Activated naive CD8-positive, alpha-beta T cell (primary cell): ENCODE measurements at regions not wholly inside any gene's neighbourhood (a gene's known extent, or its start where the extent isn't known, plus 50 kb on each side); places are given as distances from the start of the nearest gene placed in this dataset.

Experiments used
- H3K27ac Mint-ChIP-seq: one replicate; pipeline ENCODE4 v1.8.0; 2021; ENCODE audit warnings: mixed read lengths
- H3K27me3 Mint-ChIP-seq: one replicate; pipeline ENCODE4 v1.8.0; 2021; ENCODE audit warnings: mixed read lengths
- H3K36me3 Mint-ChIP-seq: one replicate; pipeline ENCODE4 v1.8.0; 2021; ENCODE audit warnings: mixed read lengths
- H3K4me1 Mint-ChIP-seq: one replicate; pipeline ENCODE4 v1.8.0; 2021; ENCODE audit warnings: low read depth, mixed read lengths
- H3K4me3 Mint-ChIP-seq: one replicate; pipeline ENCODE4 v1.8.0; 2021; ENCODE audit warnings: mild to moderate bottlenecking, mixed read lengths
- H3K9me3 Mint-ChIP-seq: one replicate; pipeline ENCODE4 v1.8.0; 2021; ENCODE audit warnings: low read depth, mixed read lengths

DNA sequence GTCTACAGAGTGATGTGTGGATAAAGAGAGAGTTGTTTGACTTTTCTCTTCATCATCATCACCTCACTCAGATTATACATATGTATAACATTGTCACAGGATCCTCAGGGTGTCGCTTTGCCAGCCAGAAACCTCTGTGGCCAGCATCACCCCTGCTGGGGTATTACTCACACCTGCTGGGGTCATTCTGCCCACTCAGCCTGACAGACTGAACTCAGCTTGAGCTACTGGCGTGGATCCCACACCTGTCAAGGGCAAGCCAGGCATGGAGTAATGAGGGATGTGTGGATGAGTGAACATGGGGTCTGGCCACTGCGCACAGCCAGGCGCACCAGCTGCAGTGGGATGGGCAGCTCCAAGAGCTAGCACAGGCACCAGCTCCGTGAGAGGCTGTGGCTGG, 870.6 kb downstream of the CBLN2 start:
- H3K9me3 Mint-ChIP-seq, result no peaks in the 10 kb centered on the region
- no peak overlapping the region for H3K27ac Mint-ChIP-seq
- no peak overlapping the region for H3K4me3 Mint-ChIP-seq
- no peaks in the 10 kb centered on the region for H3K27me3 Mint-ChIP-seq
- no peaks in the 10 kb centered on the region for H3K4me1 Mint-ChIP-seq
- no peaks in the 10 kb centered on the region for H3K36me3 Mint-ChIP-seq

- Mint-ChIP-seq H3K36me3 (no peaks in the 10 kb centered on the region), H3K9me3 (no peaks in the 10 kb centered on the region), H3K27ac (no peak overlapping the region), H3K4me1 (no peaks in the 10 kb centered on the region), H3K4me3 (no peak overlapping the region), H3K27me3 (no peaks in the 10 kb centered on the region)
These were observed 877.7 kb downstream of the CBLN2 start for GRCh38 chr18:71666481-71666880.

DNA sequence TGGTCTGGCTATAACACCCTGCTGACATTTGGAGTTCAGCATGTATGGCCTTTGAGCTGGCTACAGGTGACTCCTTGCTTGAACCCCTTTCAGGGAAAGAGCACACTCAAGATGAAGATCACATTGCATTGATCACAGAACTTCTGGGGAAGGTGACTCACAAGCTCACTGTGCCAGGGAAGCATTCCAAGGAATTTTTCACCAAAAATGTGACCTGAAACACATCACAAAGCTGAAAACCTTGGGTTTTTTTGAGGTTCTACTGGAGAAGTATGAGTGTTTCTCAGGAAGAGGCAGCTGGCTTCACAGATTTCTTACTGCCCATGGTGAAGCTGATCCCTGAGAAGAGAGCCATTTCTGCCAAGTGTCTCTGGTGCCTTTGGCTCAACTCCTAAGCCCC, 879.0 kb downstream of the CBLN2 start:
- H3K36me3 Mint-ChIP-seq, result no peaks in the 10 kb centered on the region
- no peaks in the 10 kb centered on the region for H3K9me3 Mint-ChIP-seq
- no peaks in the 10 kb centered on the region for H3K4me1 Mint-ChIP-seq
- no peak overlapping the region for H3K27ac Mint-ChIP-seq
- H3K4me3 Mint-ChIP-seq, result no peak overlapping the region
- H3K27me3 Mint-ChIP-seq, result no peaks in the 10 kb centered on the region

- H3K27me3 Mint-ChIP-seq, result no peaks in the 10 kb centered on the region
- H3K27ac Mint-ChIP-seq, result no peak overlapping the region
- H3K4me1 Mint-ChIP-seq, result no peaks in the 10 kb centered on the region
- no peak overlapping the region for H3K4me3 Mint-ChIP-seq
- no peaks in the 10 kb centered on the region for H3K36me3 Mint-ChIP-seq
- no peaks in the 10 kb centered on the region for H3K9me3 Mint-ChIP-seq
These were observed 900.3 kb downstream of the CBLN2 start for GRCh38 chr18:71643822-71644221.

- no peak overlapping the region for H3K27ac Mint-ChIP-seq
- H3K27me3 Mint-ChIP-seq, result no peaks in the 10 kb centered on the region
- no peaks in the 10 kb centered on the region for H3K4me1 Mint-ChIP-seq
- no peaks in the 10 kb centered on the region for H3K9me3 Mint-ChIP-seq
- H3K36me3 Mint-ChIP-seq, result no peaks in the 10 kb centered on the region
- H3K4me3 Mint-ChIP-seq, result no peak overlapping the region
These were observed 913.4 kb downstream of the CBLN2 start for GRCh38 chr18:71630696-71631095.

DNA sequence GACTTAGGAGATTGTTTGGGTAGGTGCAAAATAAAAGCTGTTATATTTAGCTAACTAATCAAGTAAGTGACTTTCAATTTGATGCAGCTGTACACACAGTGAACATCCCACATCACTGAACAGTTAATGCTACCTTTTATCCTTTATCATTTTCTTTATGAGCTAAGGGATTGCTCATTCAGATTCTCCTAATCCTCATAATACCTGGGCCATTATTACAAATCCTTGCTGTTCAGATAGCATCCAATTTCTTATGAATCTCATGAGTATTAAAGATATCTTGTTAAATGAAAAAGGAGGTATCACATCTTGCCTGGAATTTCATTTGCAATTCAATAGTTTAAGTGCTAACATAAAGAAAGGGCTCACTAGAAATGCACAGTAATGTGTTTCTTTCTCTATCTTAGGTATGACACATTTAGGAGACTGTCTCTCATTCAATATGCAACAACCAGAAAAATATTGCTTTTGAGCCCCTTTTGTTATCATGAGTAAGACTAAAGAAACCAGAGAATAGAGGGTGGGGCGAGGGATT, 918.5 kb downstream of the CBLN2 start:
- Mint-ChIP-seq H3K36me3 (no peaks in the 10 kb centered on the region), H3K4me1 (no peaks in the 10 kb centered on the region), H3K9me3 (no peaks in the 10 kb centered on the region), H3K27me3 (peaks cover 3% of the 10 kb centered on the region), H3K27ac (no peak overlapping the region), H3K4me3 (no peak overlapping the region)

- H3K4me3 Mint-ChIP-seq, result no peak overlapping the region
- peaks cover 3% of the 10 kb centered on the region for H3K9me3 Mint-ChIP-seq
- no peaks in the 10 kb centered on the region for H3K4me1 Mint-ChIP-seq
- H3K36me3 Mint-ChIP-seq, result no peaks in the 10 kb centered on the region
- no peaks in the 10 kb centered on the region for H3K27me3 Mint-ChIP-seq
- H3K27ac Mint-ChIP-seq, result no peak overlapping the region
These were observed 945.8 kb downstream of the CBLN2 start for GRCh38 chr18:71598374-71598773.

- peaks cover 3% of the 10 kb centered on the region for H3K9me3 Mint-ChIP-seq
- H3K4me3 Mint-ChIP-seq, result no peak overlapping the region
- H3K36me3 Mint-ChIP-seq, result no peaks in the 10 kb centered on the region
- no peaks in the 10 kb centered on the region for H3K4me1 Mint-ChIP-seq
- no peaks in the 10 kb centered on the region for H3K27me3 Mint-ChIP-seq
- no peak overlapping the region for H3K27ac Mint-ChIP-seq
These were observed 946.9 kb downstream of the CBLN2 start for GRCh38 chr18:71597219-71597618.

- Mint-ChIP-seq H3K36me3 (no peaks in the 10 kb centered on the region), H3K27me3 (no peaks in the 10 kb centered on the region), H3K4me3 (no peak overlapping the region), H3K27ac (no peak overlapping the region), H3K4me1 (no peaks in the 10 kb centered on the region), H3K9me3 (peaks cover 3% of the 10 kb centered on the region)
These were observed 960.9 kb downstream of the CBLN2 start for GRCh38 chr18:71583252-71583651.

GRCh38 chr18:71554686-71555085, 989.5 kb downstream of the CBLN2 start:
- Mint-ChIP-seq H3K27me3 (peaks cover 3% of the 10 kb centered on the region), H3K36me3 (no peaks in the 10 kb centered on the region), H3K4me1 (no peaks in the 10 kb centered on the region), H3K4me3 (no peak overlapping the region), H3K9me3 (peaks cover 6% of the 10 kb centered on the region), H3K27ac (no peak overlapping the region)

DNA sequence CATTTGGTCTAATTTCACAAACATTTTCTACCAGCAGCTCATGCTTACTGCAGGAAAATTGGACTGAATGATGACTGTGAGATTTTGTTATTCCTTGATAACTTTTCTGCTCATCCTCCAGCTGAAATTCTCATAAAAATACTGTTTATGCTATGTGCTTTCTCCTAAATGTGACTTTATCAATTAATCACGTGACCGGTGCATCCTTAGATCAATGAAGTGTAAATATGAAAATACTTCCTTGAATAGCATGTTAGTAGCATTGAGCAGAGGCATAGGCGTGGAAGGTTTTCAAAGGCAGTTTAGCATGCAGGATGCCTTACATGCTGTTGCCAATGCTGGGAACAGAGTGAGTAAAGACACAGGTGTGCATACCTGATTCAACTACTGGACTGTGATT, 1002.5 kb downstream of the CBLN2 start:
- Mint-ChIP-seq H3K9me3 (no peaks in the 10 kb centered on the region), H3K4me1 (no peaks in the 10 kb centered on the region), H3K27ac (no peak overlapping the region), H3K4me3 (no peak overlapping the region), H3K27me3 (no peaks in the 10 kb centered on the region), H3K36me3 (no peaks in the 10 kb centered on the region)

DNA sequence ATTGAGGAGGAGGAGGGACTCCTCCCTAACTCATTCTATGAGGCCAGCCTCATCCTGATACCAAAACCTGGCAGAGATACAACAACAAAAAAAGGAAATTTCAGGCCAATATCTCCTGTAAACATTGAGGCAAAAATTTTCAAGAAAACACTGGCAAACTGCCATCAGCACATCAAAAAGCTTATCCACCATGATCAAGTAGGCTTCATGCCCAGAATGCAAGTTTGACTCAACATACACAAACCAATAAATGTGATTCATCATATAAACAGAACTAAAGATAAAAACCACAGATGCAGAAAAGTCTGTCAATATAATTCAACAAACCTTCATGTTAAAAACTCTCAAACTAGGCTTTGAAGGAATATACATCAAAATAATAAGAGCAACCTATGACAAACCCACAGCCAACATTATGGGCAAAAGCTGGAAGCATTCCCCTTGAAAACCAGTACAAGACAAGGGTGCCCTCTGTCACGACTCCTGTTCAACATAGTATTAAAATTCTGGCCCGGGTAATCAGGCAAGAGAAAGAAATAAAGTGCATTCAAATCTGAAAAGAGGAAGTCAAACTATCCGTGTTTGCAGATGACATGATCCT, 1014.3 kb downstream of the CBLN2 start:
- Mint-ChIP-seq H3K4me3 (no peak overlapping the region), H3K4me1 (no peaks in the 10 kb centered on the region), H3K27ac (no peak overlapping the region), H3K36me3 (no peaks in the 10 kb centered on the region), H3K27me3 (no peaks in the 10 kb centered on the region), H3K9me3 (peaks cover 6% of the 10 kb centered on the region)

DNA sequence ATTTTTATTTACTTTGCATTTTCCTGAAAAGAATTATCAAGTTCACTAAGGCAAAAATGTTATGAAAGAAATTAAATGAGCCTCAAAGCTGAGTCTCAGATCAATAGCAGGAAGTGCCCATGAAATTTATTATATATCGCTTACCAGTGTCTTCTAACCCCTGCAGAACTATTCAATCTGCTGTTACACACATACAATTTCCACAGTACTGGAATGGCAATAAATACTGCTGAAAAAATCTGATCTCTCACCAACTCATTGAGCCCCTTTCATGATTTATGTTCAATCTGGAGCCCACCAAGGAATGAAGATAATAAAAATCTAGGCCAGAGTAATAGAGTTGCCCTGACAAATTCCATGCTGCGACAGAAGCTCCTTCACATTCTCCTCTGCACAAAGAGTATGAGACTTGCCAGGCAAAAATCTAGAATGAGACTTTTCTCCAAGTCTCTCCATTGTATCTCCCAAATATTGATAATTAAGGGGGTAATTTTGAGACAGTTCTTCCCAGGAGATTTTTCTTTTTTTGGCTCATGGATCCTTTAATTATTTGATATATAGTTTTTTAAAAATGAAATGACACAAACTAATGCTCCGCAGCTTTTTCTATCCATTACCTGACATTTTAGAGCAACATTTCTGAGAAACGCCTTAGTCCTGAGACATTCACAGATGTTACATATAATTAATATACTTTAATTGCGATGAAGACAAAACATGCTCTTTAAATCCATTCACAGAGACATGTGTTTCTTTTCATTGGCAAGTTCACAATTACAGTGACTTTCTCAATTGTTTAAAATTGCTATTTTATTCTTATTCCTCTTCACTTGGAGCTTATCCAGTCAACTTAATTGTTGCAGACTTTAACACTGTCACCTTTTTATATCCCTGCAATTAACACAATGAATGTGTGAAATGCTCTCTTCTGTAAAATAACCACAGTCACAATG, 1020.4 kb downstream of the CBLN2 start:
- Mint-ChIP-seq H3K27me3 (peaks cover 2% of the 10 kb centered on the region), H3K4me3 (no peak overlapping the region), H3K4me1 (no peaks in the 10 kb centered on the region), H3K36me3 (no peaks in the 10 kb centered on the region), H3K27ac (no peak overlapping the region), H3K9me3 (peaks cover 1% of the 10 kb centered on the region)

GRCh38 chr18:71505526-71505925, 1038.6 kb downstream of the CBLN2 start:
- Mint-ChIP-seq H3K4me3 (no peak overlapping the region), H3K27ac (no peak overlapping the region), H3K27me3 (peaks cover 2% of the 10 kb centered on the region), H3K4me1 (no peaks in the 10 kb centered on the region), H3K36me3 (no peaks in the 10 kb centered on the region), H3K9me3 (peaks cover 7% of the 10 kb centered on the region)

GRCh38 chr18:71503222-71503621, 1040.9 kb downstream of the CBLN2 start:
- no peak overlapping the region for H3K27ac Mint-ChIP-seq
- no peak overlapping the region for H3K4me3 Mint-ChIP-seq
- no peaks in the 10 kb centered on the region for H3K4me1 Mint-ChIP-seq
- no peaks in the 10 kb centered on the region for H3K27me3 Mint-ChIP-seq
- no peaks in the 10 kb centered on the region for H3K36me3 Mint-ChIP-seq
- peaks cover 7% of the 10 kb centered on the region for H3K9me3 Mint-ChIP-seq
